ENCODE measurements at regions not wholly inside any gene's neighbourhood (a gene's known extent, or its start where the extent isn't known, plus 50 kb on each side); places are given as distances from the start of the nearest gene placed in this dataset.

DNA sequence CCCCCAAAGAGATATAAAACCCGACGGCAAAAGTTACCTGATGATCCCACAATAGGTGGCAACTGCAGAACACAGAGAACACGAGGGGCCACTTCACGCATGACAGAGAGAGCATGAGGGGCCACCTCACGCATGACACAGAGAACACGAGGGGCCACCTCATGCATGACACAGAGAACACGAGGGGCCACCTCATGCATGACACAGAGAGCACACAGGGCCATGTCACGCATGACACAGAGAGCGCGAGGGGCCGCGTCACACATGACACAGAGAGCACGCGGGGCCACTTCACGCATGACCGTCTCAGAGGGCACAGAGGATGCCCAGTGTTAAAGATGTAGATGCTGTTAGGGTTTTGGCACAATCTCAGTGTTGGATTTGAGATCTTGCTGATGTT, 1359.5 kb downstream of the TBC1D22A start:
- TF ChIP-seq EZH2 (conservative IDR thresholded peaks at IDR 0.05; ENCODE audit: low read depth, low read length) = no peak
- TF ChIP-seq POLR2A (IDR thresholded peaks at IDR 0.05; ENCODE audit: insufficient read depth in 1 of 2, low read depth in 2 of 2, low read length in 2 of 2) = no peak
- TF ChIP-seq EP300 (IDR thresholded peaks at IDR 0.05; ENCODE audit: low read depth in 2 of 2, low read length in 2 of 2) = no peak
- no peak for TF ChIP-seq EP300 (CRISPR knock-in tag; IDR thresholded peaks at IDR 0.05; ENCODE audit: borderline replicate concordance)
- TF ChIP-seq TRIM24 (CRISPR knock-in tag; IDR thresholded peaks at IDR 0.05) = no peak
- no peak for TF ChIP-seq JUND (CRISPR knock-in tag; IDR thresholded peaks at IDR 0.05)
- TF ChIP-seq ERF (CRISPR knock-in tag; IDR thresholded peaks at IDR 0.05) = no peak
- no peak for TF ChIP-seq CTCF (CRISPR knock-in tag; IDR thresholded peaks at IDR 0.05)
- TF ChIP-seq TCF7 (IDR thresholded peaks at IDR 0.05; ENCODE audit: low read depth) = no peak

Measured in HepG2 (cell line).